Epithelial cell of proximal tubule (primary cell): ENCODE measurements at regions not wholly inside any gene's neighbourhood (a gene's known extent, or its start where the extent isn't known, plus 50 kb on each side); places are given as distances from the start of the nearest gene placed in this dataset.

Experiments
- DNase-seq: peaks from one replicate; pipeline ENCODE4 v3.0.0-alpha.2; 2011; ENCODE audit warnings: low read depth
- H3K4me3 ChIP-seq: 2 replicates; pipeline ENCODE4 v1.5.1; 2011; ENCODE audit warnings: low read depth, mild to moderate bottlenecking, low read length
- TF ChIP-seq, protein P1 (sequence below): conservative IDR thresholded peaks from 2 replicates; pipeline ENCODE4 v1.5.1; 2012; ENCODE audit warnings: low read depth, mild to moderate bottlenecking, low read length

GRCh38 chr16:73190688-73191659 is 143.0 kb upstream of the ZFHX3 start:
- H3K4me3 ChIP-seq: no peak overlapping the region
- TF ChIP-seq, protein P1, sequence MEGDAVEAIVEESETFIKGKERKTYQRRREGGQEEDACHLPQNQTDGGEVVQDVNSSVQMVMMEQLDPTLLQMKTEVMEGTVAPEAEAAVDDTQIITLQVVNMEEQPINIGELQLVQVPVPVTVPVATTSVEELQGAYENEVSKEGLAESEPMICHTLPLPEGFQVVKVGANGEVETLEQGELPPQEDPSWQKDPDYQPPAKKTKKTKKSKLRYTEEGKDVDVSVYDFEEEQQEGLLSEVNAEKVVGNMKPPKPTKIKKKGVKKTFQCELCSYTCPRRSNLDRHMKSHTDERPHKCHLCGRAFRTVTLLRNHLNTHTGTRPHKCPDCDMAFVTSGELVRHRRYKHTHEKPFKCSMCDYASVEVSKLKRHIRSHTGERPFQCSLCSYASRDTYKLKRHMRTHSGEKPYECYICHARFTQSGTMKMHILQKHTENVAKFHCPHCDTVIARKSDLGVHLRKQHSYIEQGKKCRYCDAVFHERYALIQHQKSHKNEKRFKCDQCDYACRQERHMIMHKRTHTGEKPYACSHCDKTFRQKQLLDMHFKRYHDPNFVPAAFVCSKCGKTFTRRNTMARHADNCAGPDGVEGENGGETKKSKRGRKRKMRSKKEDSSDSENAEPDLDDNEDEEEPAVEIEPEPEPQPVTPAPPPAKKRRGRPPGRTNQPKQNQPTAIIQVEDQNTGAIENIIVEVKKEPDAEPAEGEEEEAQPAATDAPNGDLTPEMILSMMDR: no peak
- no peak for DNase-seq

DNA sequence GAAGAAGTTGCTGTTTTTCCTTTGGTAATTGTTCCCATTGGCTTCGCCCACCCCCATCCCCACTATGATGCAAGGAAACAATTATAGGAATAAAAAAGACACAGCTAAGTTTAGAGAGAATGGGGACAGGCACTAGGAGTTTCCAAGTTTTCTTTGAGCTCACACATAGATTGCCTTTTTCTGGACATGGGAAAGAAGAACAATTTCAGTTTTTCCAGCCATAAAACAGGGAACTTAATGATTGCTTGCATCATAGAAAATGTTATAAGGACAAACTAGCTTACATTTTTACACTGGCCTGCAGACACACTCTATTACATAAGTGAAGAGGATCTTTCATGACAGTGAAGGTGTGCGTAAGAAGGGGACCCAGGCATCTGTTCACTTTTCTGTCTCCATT is 142.3 kb upstream of the ZFHX3 start:
- DNase-seq: no peak
- TF ChIP-seq, protein P1: no peak
- H3K4me3 ChIP-seq: no peak overlapping the region

GRCh38 chr16:73189136-73189535 is 141.2 kb upstream of the ZFHX3 start:
- TF ChIP-seq, protein P1: no peak
- no peak for DNase-seq
- H3K4me3 ChIP-seq: no peak overlapping the region

- TF ChIP-seq, protein P1: no peak
- no peak overlapping the region for H3K4me3 ChIP-seq
- DNase-seq: no peak
Measured at GRCh38 chr16:73186752-73187601, 139.0 kb upstream of the ZFHX3 start.

- TF ChIP-seq, protein P1: no peak
- no peak for DNase-seq
- no peak overlapping the region for H3K4me3 ChIP-seq
Measured at GRCh38 chr16:73185737-73186136, 137.8 kb upstream of the ZFHX3 start.

DNA sequence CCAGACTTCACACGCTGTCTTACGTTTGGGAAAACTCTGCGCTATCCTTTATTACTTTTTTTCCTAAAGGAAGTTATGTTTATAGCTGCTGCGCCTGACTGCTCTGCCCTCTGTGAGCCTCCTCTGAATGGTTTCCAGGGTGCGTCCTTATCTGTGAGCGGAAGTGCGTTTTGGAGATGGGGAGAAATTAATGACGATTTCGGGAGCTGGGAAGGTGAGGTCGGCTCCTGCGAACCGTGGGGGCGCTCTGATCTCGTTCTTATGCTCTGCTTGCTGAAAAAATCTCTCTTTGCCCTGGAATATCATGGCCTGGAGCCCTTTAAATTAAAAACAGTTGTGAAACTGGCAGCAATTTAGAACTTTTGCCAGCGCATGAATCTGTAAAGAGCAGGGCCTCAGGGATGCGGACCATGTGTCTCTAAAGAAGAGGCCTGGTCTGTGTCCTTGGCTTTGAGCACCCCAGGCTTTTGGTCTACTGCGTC is 135.7 kb upstream of the ZFHX3 start:
- DNase-seq: no peak
- TF ChIP-seq, protein P1: no peak
- no peak overlapping the region for H3K4me3 ChIP-seq
